GM20000 (cell line): ENCODE measurements at regions not wholly inside any gene's neighbourhood (a gene's known extent, or its start where the extent isn't known, plus 50 kb on each side); places are given as distances from the start of the nearest gene placed in this dataset.

Experiments
- DNase-seq: peaks from one replicate; pipeline ENCODE4 v3.0.0; 2012; ENCODE audit warnings: low spot score
- TF ChIP-seq, protein P1 (sequence below): IDR thresholded peaks from 2 replicates; pipeline ENCODE4 v1.5.1; 2012; ENCODE audit warnings: mild to moderate bottlenecking, control low read depth; ENCODE audit errors: extremely low read depth, missing control alignments

DNA sequence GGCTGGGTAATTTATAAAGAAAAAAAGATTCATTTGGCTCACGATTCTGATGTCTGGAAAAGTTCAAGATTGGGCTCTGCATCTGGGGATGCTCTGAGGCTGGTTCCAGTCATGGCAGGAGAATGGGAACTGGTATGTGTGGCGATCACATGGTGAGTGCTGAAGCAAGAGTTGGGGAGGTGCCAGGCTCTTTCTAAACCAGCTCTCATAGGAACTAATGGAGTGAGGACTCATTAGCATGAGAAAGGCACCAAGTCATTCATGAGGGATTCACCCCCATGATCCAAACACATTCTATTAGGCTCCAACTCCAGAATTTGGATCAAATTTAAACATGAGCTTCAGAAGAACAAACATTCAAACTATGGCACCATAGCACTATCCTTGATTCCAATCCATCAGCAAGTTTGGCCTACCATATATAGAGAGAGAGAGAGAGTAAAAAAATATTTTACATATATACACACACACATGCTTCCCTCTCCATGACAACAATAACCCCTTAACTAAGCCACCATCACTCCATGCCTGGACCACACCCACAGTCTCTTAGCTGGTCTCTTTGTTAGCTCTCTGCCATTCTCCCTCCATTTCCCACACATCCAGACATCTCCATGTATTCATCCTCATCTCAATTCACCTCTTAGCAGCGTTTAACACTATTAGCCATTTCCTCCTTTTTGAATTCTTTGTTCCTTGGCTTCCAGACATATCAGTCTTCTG lies 57.9 kb downstream of the NPY start:
- TF ChIP-seq, protein P1, sequence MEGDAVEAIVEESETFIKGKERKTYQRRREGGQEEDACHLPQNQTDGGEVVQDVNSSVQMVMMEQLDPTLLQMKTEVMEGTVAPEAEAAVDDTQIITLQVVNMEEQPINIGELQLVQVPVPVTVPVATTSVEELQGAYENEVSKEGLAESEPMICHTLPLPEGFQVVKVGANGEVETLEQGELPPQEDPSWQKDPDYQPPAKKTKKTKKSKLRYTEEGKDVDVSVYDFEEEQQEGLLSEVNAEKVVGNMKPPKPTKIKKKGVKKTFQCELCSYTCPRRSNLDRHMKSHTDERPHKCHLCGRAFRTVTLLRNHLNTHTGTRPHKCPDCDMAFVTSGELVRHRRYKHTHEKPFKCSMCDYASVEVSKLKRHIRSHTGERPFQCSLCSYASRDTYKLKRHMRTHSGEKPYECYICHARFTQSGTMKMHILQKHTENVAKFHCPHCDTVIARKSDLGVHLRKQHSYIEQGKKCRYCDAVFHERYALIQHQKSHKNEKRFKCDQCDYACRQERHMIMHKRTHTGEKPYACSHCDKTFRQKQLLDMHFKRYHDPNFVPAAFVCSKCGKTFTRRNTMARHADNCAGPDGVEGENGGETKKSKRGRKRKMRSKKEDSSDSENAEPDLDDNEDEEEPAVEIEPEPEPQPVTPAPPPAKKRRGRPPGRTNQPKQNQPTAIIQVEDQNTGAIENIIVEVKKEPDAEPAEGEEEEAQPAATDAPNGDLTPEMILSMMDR: no peak

DNA sequence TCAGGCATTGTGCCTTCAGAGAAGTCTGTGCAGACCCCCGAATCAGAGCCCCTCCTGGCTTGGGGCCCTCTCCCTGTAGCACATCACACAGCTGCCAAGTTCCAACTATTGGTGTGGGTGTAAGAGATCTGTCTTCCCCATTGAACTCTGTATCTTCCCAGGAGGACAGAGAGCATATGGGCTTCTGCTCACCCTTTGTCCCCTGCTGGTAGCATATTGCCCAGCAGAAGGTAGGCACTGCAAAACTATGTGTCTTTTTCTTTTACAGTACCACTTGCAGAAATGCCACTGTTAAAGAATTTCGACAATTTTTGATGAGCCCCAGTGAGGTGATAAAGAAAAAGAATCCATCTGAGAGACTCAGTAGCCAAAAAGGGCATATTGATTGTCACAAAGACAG lies 59.6 kb downstream of the NPY start:
- TF ChIP-seq, protein P1: no peak
- DNase-seq: no peak

More for the DNA sequence above, 57.9 kb downstream of the NPY start:
- no peak for DNase-seq

DNA sequence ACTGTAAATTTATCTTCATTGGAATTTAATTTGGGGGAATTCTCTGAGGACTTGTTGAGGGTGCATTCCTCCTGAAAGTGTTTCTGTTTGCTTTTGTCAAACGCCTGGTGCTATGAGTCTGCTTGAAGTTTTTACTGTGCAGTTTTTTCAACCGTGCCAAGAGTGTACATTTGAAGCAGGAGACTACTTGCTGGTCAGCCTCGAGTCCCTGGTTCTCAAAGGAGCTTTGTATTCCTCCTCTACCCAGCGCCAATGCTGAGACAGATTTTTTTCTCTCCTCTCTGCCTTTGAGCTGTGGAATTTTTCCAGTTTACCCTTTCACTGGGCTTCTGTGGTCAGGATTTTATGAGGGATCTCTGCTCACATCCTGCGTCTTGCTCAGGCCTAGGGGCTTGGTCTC lies 62.1 kb downstream of the NPY start:
- TF ChIP-seq, protein P1: no peak
- no peak for DNase-seq

DNA sequence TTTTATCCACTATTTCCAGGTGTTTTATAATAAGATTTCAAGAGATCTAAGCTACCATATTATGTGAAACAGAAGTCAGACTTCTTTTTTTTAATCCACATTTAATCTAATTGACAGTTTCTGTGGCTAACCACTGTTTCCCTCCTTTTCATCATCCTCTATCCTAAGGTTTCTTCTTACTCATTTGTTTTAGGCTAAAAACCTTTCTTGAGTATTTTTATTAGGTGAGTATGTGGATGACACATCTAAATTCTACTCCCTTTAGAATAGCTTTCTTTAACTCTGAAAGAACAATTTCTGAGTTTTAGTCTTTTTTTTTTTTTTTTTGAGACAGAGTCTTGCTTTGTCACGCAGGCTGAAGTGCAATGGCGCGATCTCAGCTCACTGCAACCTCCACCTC lies 62.7 kb downstream of the NPY start:
- TF ChIP-seq, protein P1: no peak
- DNase-seq: no peak

DNA sequence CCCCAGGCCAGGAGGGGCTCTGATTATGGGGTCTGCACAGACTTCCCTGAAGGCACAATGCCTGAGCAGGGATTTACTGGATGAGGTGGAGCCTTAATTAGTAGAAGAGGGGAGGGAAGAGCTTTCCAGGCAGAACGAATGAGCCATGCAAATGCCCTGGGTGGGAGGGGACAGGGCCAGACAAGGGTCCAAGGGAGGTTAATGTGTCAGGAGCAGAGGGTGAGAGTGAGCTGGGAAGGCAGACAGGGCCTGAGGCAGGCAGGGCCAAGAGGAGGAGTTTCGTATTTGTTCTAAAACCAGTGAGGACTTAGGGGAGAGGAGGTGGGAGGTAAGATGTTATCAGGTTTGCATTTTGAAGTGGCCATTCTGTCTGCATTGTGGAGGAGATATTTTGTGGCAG lies 65.3 kb downstream of the NPY start:
- TF ChIP-seq, protein P1: no peak
- no peak for DNase-seq

DNA sequence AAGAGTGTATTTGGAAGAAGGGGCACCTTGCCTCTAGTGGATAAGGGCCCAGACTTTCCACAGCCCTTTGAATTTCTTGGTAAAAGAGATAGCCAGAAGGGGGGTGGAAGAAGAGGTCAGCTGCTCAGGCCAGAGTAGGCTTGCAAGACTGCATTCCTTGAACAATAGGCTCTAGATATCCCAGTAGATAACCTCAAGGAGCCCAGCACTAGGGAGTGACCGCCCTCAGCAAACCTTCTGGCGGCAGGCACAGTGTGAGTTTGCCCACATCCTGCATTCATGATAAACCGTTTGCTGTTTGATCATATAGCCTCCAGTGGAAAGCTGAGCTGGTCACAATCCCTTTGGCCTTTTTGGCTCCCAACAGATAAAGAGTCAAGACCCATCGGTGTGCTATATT lies 70.5 kb downstream of the NPY start:
- TF ChIP-seq, protein P1: no peak
- no peak for DNase-seq

DNA sequence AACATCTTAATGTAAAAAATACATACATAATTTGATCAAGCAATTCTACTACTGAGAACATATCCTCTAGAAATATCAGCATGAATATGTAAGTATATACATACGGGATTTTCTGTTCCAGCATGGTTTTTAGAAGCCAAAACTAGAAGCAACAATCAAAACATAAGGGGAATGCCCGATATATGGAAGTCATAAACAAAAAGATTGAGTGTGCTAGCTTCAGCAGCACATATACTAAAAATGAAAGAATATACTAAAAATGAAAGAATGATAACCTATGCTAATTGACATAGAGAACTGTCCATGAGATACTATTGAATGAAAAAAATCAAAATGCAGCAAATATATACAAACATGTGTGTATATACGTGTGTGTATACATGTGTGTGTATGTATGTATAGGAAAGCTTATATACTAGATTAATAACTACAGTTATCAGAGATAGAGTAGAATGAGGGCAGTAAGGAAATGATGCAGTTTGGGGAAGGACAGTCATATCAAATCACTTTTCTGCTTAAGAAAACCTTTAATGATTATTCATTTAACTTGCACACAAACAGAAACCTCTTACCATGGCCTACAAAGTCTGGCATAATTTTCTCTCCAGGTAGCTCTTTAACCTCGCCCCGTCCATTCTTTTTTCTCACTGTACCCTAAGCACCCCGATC lies 72.9 kb downstream of the NPY start:
- TF ChIP-seq, protein P1: no peak

More for the DNA sequence above, 72.9 kb downstream of the NPY start:
- peak; percentile 9 for DNase-seq
